Lung (tissue), 11 donors: ENCODE measurements at regions not wholly inside any gene's neighbourhood (a gene's known extent, or its start where the extent isn't known, plus 50 kb on each side); places are given as distances from the start of the nearest gene placed in this dataset.

Experiments
- ATAC-seq: fragments of 200-7000 bp; cut with Tn5 transposase; one replicate; pipeline ENCODE4 v1.9.1; 2020; ENCODE audit warnings: moderate number of reproducible peaks; ENCODE audit not compliant: insufficient read depth, low FRiP score
- DNase-seq, 3 donors: peaks; one replicate each; pipeline ENCODE4 v3.0.0-alpha.2; 2013 to 2017
- H3K27ac ChIP-seq, 2 donors: one replicate each; pipeline ENCODE4 v1.5.1; 2013; ENCODE audit warnings: mild to moderate bottlenecking in 2 of 2, moderate library complexity in 2 of 2, control low read depth in 1 of 2, inconsistent platforms in 1 of 2, low read depth in 1 of 2, low read length in 1 of 2
- H3K27me3 ChIP-seq, 3 donors: one replicate each; pipeline ENCODE4 v1.5.1; 2013; ENCODE audit warnings: low read length in 2 of 3; ENCODE audit not compliant: control insufficient read depth in 3 of 3, insufficient read depth in 3 of 3
- H3K36me3 ChIP-seq, 4 donors: one replicate each; pipeline ENCODE4 v1.5.1; 2013; ENCODE audit warnings: low read length in 4 of 4, mild to moderate bottlenecking in 1 of 4, moderate library complexity in 1 of 4; ENCODE audit not compliant: control insufficient read depth in 4 of 4, insufficient read depth in 4 of 4
- H3K4me1 ChIP-seq, 5 donors: one replicate each; pipeline ENCODE4 v1.5.1; 2013; ENCODE audit warnings: low read length in 5 of 5, mild to moderate bottlenecking in 2 of 5, moderate library complexity in 1 of 5; ENCODE audit not compliant: control insufficient read depth in 5 of 5, insufficient read depth in 5 of 5
- H3K4me3 ChIP-seq: one replicate; pipeline ENCODE4 v1.5.1; 2013; ENCODE audit warnings: mild to moderate bottlenecking, control low read depth, moderate library complexity
- H3K9ac ChIP-seq, 2 donors: one replicate each; pipeline ENCODE4 v1.5.1; 2013; ENCODE audit warnings: low read length in 2 of 2, control low read depth in 1 of 2; ENCODE audit not compliant: insufficient read depth in 1 of 2
- H3K9me3 ChIP-seq, 4 donors: one replicate each; pipeline ENCODE4 v1.5.1; 2013; ENCODE audit warnings: low read length in 3 of 4, mild to moderate bottlenecking in 1 of 4, moderate library complexity in 1 of 4; ENCODE audit not compliant: control insufficient read depth in 4 of 4, insufficient read depth in 3 of 4
- CTCF ChIP-seq: IDR thresholded peaks from 2 replicates; pipeline ENCODE4 v1.5.1; 2012; ENCODE audit warnings: mild to moderate bottlenecking; ENCODE audit errors: control extremely low read depth, extremely low read depth
- WGBS, 2 donors: extraction: QIAGEN DNeasy Blood & Tissue Kit; methylation state at CpG; one replicate each; pipeline ENCODE4 v1.1.7; 2013; 5-methylcytosine and 5-hydroxymethylcytosine counted together
- donor health status: control.
- donor health status: control.
- donor health status: Bipolar disorder and iron deficiency.
- donor health status: healthy.
- donor health status: DM: yes; HTN: yes; CAD: no.

- DNase-seq (no peak), ATAC-seq (no peak)
- WGBS, 2 donors: 73 to 78% methylated on average over 1 of the region's 1 CpG
- H3K27me3 ChIP-seq: no peaks in the 10 kb centered on the region
- peaks cover 0 to 2% (median 0%) of the 10 kb centered on the region in 4 donors for H3K9me3 ChIP-seq
- no peak overlapping the region for H3K9ac ChIP-seq
- no peak overlapping the region for H3K27ac ChIP-seq
- H3K4me3 ChIP-seq: no peak overlapping the region
- H3K4me1 ChIP-seq: peaks cover 0 to 35% (median 5%) of the 10 kb centered on the region in 5 donors
- H3K36me3 ChIP-seq: no peaks in the 10 kb centered on the region
- TF ChIP-seq CTCF: no peak
Observed at GRCh38 chr1:219085988-219086387, 87.7 kb upstream of the LYPLAL1 start.

- H3K9me3 ChIP-seq: no peaks in the 10 kb centered on the region
- WGBS, 2 donors: 88 to 91% methylated on average over 1 of the region's 1 CpG
- no peak overlapping the region for H3K27ac ChIP-seq
- no peak overlapping the region for H3K4me3 ChIP-seq
- H3K27me3 ChIP-seq: no peaks in the 10 kb centered on the region
- H3K9ac ChIP-seq: no peak overlapping the region
- peaks cover 0 to 35% (median 5%) of the 10 kb centered on the region in 5 donors for H3K4me1 ChIP-seq
- DNase-seq: no peak
- no peak for ATAC-seq
- no peak for TF ChIP-seq CTCF
- H3K36me3 ChIP-seq: no peaks in the 10 kb centered on the region
Observed at GRCh38 chr1:219086956-219087469, 86.7 kb upstream of the LYPLAL1 start.

GRCh38 chr1:219088778-219089557, 84.7 kb upstream of the LYPLAL1 start:
- peak; percentile 82 for ATAC-seq
- H3K4me1 ChIP-seq: peaks cover 0 to 20% (median 0%) of the 10 kb centered on the region in 5 donors
- H3K27me3 ChIP-seq: no peaks in the 10 kb centered on the region
- no peak overlapping the region for H3K9ac ChIP-seq
- no peak for DNase-seq
- H3K36me3 ChIP-seq: no peaks in the 10 kb centered on the region
- TF ChIP-seq CTCF: no peak
- H3K4me3 ChIP-seq: no peak overlapping the region
- no peaks in the 10 kb centered on the region for H3K9me3 ChIP-seq
- WGBS, 2 donors: 60 to 80% methylated on average over 5 of the region's 5 CpGs
- H3K27ac ChIP-seq: peak overlapping the region in 1 of 2 donors; percentile 37
